Smooth muscle cell (in vitro differentiated cells): ENCODE measurements at regions not wholly inside any gene's neighbourhood (a gene's known extent, or its start where the extent isn't known, plus 50 kb on each side); places are given as distances from the start of the nearest gene placed in this dataset.

ENCODE experiments used
- DNase-seq: peaks from one replicate; lab custom pipeline; 2025; ENCODE audit not compliant: unreplicated experiment; lab: John Stamatoyannopoulos, UW
- H2AFZ ChIP-seq: fragments of 200-600 bp; sonication (generic); 2 replicates; pipeline ENCODE4 v1.6.0; 2016; ENCODE audit warnings: antibody characterized with exemption, low read depth, mild to moderate bottlenecking
- H3F3A ChIP-seq: fragments of 200-600 bp; sonication (generic); 2 replicates; pipeline ENCODE4 v1.6.0; 2017; ENCODE audit warnings: antibody characterized with exemption, low read depth
- H3K27ac ChIP-seq: fragments of 200-600 bp; sonication (generic); 2 replicates; pipeline ENCODE4 v1.5.1; 2016; ENCODE audit warnings: low read depth, mild to moderate bottlenecking
- H3K27me3 ChIP-seq: fragments of 200-600 bp; sonication (generic); 2 replicates; pipeline ENCODE4 v1.6.1; 2016; ENCODE audit warnings: low read depth, mild to moderate bottlenecking
- H3K36me3 ChIP-seq: fragments of 200-600 bp; sonication (generic); 2 replicates; pipeline ENCODE4 v1.5.1; 2016; ENCODE audit warnings: low read depth
- H3K4me1 ChIP-seq: fragments of 200-600 bp; sonication (generic); 2 replicates; pipeline ENCODE4 v1.5.1; 2016; ENCODE audit warnings: low read depth
- H3K4me2 ChIP-seq: fragments of 200-600 bp; sonication (generic); 2 replicates; pipeline ENCODE4 v1.6.0; 2016; ENCODE audit warnings: mild to moderate bottlenecking
- H3K4me3 ChIP-seq: fragments of 200-600 bp; sonication (generic); 2 replicates; pipeline ENCODE4 v1.5.1; 2016; ENCODE audit warnings: mild to moderate bottlenecking
- H3K79me2 ChIP-seq: fragments of 200-600 bp; sonication (generic); 2 replicates; pipeline ENCODE4 v1.6.0; 2016; ENCODE audit warnings: low read depth, mild to moderate bottlenecking
- H3K9ac ChIP-seq: fragments of 200-600 bp; sonication (generic); 2 replicates; pipeline ENCODE4 v1.6.0; 2016; ENCODE audit warnings: low read depth
- H3K9me3 ChIP-seq: fragments of 200-600 bp; sonication (generic); replicated peaks from 2 replicates; pipeline ENCODE4 v1.5.1; 2016; ENCODE audit warnings: low read depth
- H4K20me1 ChIP-seq: fragments of 200-600 bp; sonication (generic); 2 replicates; pipeline ENCODE4 v1.6.0; 2016; ENCODE audit warnings: low read depth
- CTCF ChIP-seq: fragments of 200-600 bp; sonication (generic); IDR thresholded peaks from 2 replicates; pipeline ENCODE4 v1.5.1; 2017; ENCODE audit warnings: borderline replicate concordance, mild to moderate bottlenecking, antibody characterized with exemption; ENCODE audit not compliant: insufficient read depth, poor library complexity, severe bottlenecking
- WGBS: methylation state at CpG from one replicate; pipeline ENCODE4 v1.1.7; 2016; ENCODE audit warnings: low lambda C conversion rate; 5-methylcytosine and 5-hydroxymethylcytosine counted together

GRCh38 chr14:39807271-39807670 lies 375.0 kb upstream of the FBXO33 start:
- no peaks in the 10 kb centered on the region for H4K20me1 ChIP-seq
- TF ChIP-seq CTCF = no peak
- H2AFZ ChIP-seq = no peak overlapping the region
- no peak overlapping the region for H3K27ac ChIP-seq
- H3K9ac ChIP-seq = no peak overlapping the region
- 86% methylated on average over 3 of the region's 3 CpGs for WGBS
- no peak overlapping the region for H3K4me3 ChIP-seq
- no peaks in the 10 kb centered on the region for H3K4me1 ChIP-seq
- H3K36me3 ChIP-seq = no peaks in the 10 kb centered on the region
- no peak overlapping the region for H3K4me2 ChIP-seq
- H3K9me3 ChIP-seq = no peaks in the 10 kb centered on the region
- no peak for DNase-seq
- no peaks in the 10 kb centered on the region for H3K27me3 ChIP-seq
- no peaks in the 10 kb centered on the region for H3K79me2 ChIP-seq
- H3F3A ChIP-seq = no peaks in the 10 kb centered on the region

DNA sequence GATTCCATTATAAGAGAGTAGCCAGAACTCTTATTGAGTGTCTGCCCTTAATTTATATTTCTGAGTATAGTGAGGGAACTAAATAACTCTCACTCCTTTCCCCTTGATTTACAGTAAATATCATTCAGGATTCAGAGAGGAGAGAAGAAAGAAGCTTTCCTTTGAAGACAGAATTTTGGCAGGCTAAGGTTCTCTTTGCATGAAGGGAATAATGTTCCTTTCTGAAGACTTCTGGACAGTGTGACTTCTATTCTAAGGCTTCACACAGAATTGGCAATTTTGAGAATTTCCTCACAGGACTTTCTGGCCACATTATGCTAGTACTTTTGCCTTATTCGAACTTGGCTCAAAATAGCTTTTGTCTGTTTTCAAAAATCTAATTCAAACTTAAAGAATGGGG lies 352.2 kb upstream of the FBXO33 start:
- 89% methylated on average over 1 of the region's 1 CpG for WGBS
- no peaks in the 10 kb centered on the region for H3K4me1 ChIP-seq

DNA sequence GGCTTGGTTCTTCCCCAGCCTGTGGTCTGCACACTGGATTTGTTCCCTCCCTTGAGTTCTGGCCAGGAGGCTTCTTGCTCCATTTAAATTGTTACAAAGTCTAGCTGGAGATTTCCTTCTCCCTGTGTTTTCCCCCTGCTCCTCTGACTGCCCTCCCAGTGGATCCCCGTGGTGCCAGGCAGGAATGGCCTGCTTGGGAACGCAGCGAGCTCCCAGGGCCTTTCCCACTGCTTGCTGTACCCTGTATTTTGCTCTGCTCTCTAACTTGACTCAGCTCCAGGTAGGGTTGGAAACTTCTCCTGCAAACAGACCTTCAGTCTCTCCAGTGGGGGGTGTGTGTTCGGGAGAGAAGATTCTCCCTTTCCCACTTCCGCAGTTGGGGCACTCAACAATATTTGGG lies 349.2 kb upstream of the FBXO33 start:
- Histone ChIP-seq H4K20me1 (no peaks in the 10 kb centered on the region), H3K4me1 (no peaks in the 10 kb centered on the region), H3K9me3 (no peaks in the 10 kb centered on the region), H3K27ac (no peak overlapping the region), H3K4me2 (no peak overlapping the region), H3F3A (no peaks in the 10 kb centered on the region), H3K4me3 (no peak overlapping the region), H2AFZ (no peak overlapping the region), H3K79me2 (no peaks in the 10 kb centered on the region), H3K27me3 (no peaks in the 10 kb centered on the region), H3K9ac (no peak overlapping the region), H3K36me3 (no peaks in the 10 kb centered on the region)
- DNase-seq = no peak
- 90% methylated on average over 5 of the region's 5 CpGs for WGBS
- no peak for TF ChIP-seq CTCF

More for the DNA sequence above, 352.2 kb upstream of the FBXO33 start:
- Histone ChIP-seq H3F3A (no peaks in the 10 kb centered on the region), H3K9ac (no peak overlapping the region), H3K36me3 (no peaks in the 10 kb centered on the region), H3K9me3 (no peaks in the 10 kb centered on the region), H4K20me1 (no peaks in the 10 kb centered on the region), H3K4me3 (no peak overlapping the region), H3K79me2 (no peaks in the 10 kb centered on the region), H3K4me2 (no peak overlapping the region), H3K27me3 (no peaks in the 10 kb centered on the region), H2AFZ (no peak overlapping the region), H3K27ac (no peak overlapping the region)
- TF ChIP-seq CTCF = no peak
- DNase-seq = no peak

DNA sequence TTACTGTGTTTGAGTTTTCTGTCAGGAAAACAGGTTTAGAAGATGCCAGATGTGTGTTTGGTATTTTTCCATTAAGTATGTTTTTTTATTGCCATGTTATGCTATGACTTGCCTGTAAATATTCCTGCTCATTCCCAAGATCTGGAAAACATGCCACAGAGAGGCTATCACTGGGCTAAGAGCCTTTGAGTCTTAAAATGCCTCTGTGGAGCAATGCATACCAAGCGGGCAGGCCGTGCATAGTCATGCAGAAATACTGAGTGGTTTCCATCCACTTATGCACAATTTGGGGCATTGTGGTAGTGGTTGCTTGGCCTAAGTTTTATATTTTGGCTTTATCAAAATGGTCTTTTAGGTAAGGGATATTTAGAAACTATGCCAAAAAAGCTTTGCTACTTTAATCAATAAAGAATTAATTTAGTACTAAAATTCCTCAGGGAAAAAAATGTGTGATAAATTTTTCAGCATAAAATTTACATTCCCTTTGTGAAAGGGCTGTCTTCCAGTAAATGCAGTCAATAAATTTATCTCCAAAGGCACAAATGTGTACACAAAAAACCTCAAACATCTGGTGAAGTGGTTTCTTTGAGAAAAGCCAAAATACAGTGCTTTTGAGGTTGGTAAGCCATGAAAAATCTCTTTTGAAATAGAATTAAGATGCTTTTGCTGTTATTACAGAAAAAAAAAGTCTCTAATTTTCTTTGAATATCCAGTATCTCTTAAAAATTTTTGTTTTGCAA lies 341.3 kb upstream of the FBXO33 start:
- no peak overlapping the region for H3K4me3 ChIP-seq
- no peaks in the 10 kb centered on the region for H3K79me2 ChIP-seq
- 25% methylated on average over 2 of the region's 2 CpGs for WGBS
- peaks cover 18% of the 10 kb centered on the region for H3F3A ChIP-seq
- no peaks in the 10 kb centered on the region for H4K20me1 ChIP-seq
- H3K27ac ChIP-seq = peak overlapping the region; percentile 79
- H2AFZ ChIP-seq = peak overlapping the region; percentile 24
- H3K9ac ChIP-seq = peak overlapping the region; percentile 4
- no peak for TF ChIP-seq CTCF
- no peaks in the 10 kb centered on the region for H3K27me3 ChIP-seq
- H3K9me3 ChIP-seq = no peaks in the 10 kb centered on the region
- H3K4me1 ChIP-seq = peaks cover 17% of the 10 kb centered on the region
- H3K4me2 ChIP-seq = peak overlapping the region; percentile 78
- no peak for DNase-seq
- no peaks in the 10 kb centered on the region for H3K36me3 ChIP-seq
